ENCODE measurements at regions not wholly inside any gene's neighbourhood (a gene's known extent, or its start where the extent isn't known, plus 50 kb on each side); places are given as distances from the start of the nearest gene placed in this dataset.

- DNase-seq: no peak
These were observed 236.5 kb downstream of the ICE1 start for GRCh38 chr5:5658889-5659465.

- DNase-seq: no peak
These were observed 235.7 kb downstream of the ICE1 start for GRCh38 chr5:5658226-5658625.

GRCh38 chr5:5652181-5652580 lies 229.7 kb downstream of the ICE1 start:
- DNase-seq: no peak

GRCh38 chr5:5650949-5651348 lies 228.5 kb downstream of the ICE1 start:
- no peak for DNase-seq

- no peak for DNase-seq
These were observed 227.8 kb downstream of the ICE1 start for GRCh38 chr5:5650242-5650641.

GRCh38 chr5:5649641-5650040 lies 227.2 kb downstream of the ICE1 start:
- DNase-seq: no peak

GRCh38 chr5:5648694-5649093 lies 226.2 kb downstream of the ICE1 start:
- DNase-seq: no peak

GRCh38 chr5:5645891-5646290 lies 223.4 kb downstream of the ICE1 start:
- no peak for DNase-seq

GRCh38 chr5:5645198-5645597 lies 222.7 kb downstream of the ICE1 start:
- no peak for DNase-seq

- DNase-seq: no peak
These were observed 221.8 kb downstream of the ICE1 start for GRCh38 chr5:5644249-5644648.

- no peak for DNase-seq
These were observed 221.0 kb downstream of the ICE1 start for GRCh38 chr5:5643481-5643880.

- no peak for DNase-seq
These were observed 215.7 kb downstream of the ICE1 start for GRCh38 chr5:5638211-5638610.

GRCh38 chr5:5637173-5637572 lies 214.7 kb downstream of the ICE1 start:
- DNase-seq: no peak

GRCh38 chr5:5634817-5635216 lies 212.3 kb downstream of the ICE1 start:
- no peak for DNase-seq

- DNase-seq: no peak
These were observed 211.1 kb downstream of the ICE1 start for GRCh38 chr5:5633579-5633978.

- no peak for DNase-seq
These were observed 210.2 kb downstream of the ICE1 start for GRCh38 chr5:5632678-5633077.

GRCh38 chr5:5629607-5629978 lies 207.1 kb downstream of the ICE1 start:
- no peak for DNase-seq

- no peak for DNase-seq
These were observed 206.6 kb downstream of the ICE1 start for GRCh38 chr5:5628866-5629606.

GRCh38 chr5:5626412-5626811 lies 203.9 kb downstream of the ICE1 start:
- DNase-seq: no peak

GRCh38 chr5:5625491-5625890 lies 203.0 kb downstream of the ICE1 start:
- DNase-seq: no peak

- DNase-seq: no peak
These were observed 200.9 kb downstream of the ICE1 start for GRCh38 chr5:5623397-5623796.

- no peak for DNase-seq
These were observed 200.3 kb downstream of the ICE1 start for GRCh38 chr5:5622806-5623205.

GRCh38 chr5:5619546-5619945 lies 197.1 kb downstream of the ICE1 start:
- DNase-seq: no peak

GRCh38 chr5:5617024-5617423 lies 194.5 kb downstream of the ICE1 start:
- DNase-seq: no peak

GRCh38 chr5:5616247-5616895 lies 193.9 kb downstream of the ICE1 start:
- no peak for DNase-seq
